Upper lobe of right lung (tissue), 1 donor: ENCODE measurements at regions not wholly inside any gene's neighbourhood (a gene's known extent, or its start where the extent isn't known, plus 50 kb on each side); places are given as distances from the start of the nearest gene placed in this dataset.

ENCODE experiments used
- ATAC-seq: fragments of 200-7000 bp; cut with Tn5 transposase; one replicate; pipeline ENCODE4 v1.9.1; 2020; ENCODE audit warnings: mild to moderate bottlenecking, moderate library complexity
- DNase-seq: peaks from one replicate; pipeline ENCODE4 v3.0.0-alpha.2; 2020
- H3K27ac ChIP-seq: fragments of 200-600 bp; one replicate; pipeline ENCODE4 v1.8.0; 2022
- H3K27me3 ChIP-seq: fragments of 200-600 bp; one replicate; pipeline ENCODE4 v1.8.0; 2022; ENCODE audit warnings: mild to moderate bottlenecking
- H3K36me3 ChIP-seq: fragments of 200-600 bp; one replicate; pipeline ENCODE4 v1.8.0; 2022
- H3K4me1 ChIP-seq: fragments of 200-600 bp; one replicate; pipeline ENCODE4 v1.8.0; 2022
- H3K4me3 ChIP-seq: fragments of 200-600 bp; one replicate; pipeline ENCODE4 v1.8.0; 2022; ENCODE audit warnings: mild to moderate bottlenecking
- H3K9me3 ChIP-seq: fragments of 200-600 bp; one replicate; pipeline ENCODE4 v1.8.0; 2022
- CTCF ChIP-seq: fragments of 200-600 bp; IDR thresholded peaks from one replicate; pipeline ENCODE4 v1.8.0; 2022; ENCODE audit warnings: antibody characterized with exemption
- intact Hi-C: fragments of 100-400 bp; cut with DNase I; formaldehyde crosslinking; loops from one replicate; pipeline ENCODE4 v1.11.0; 2022
- donor health status: DM: no; HTN: yes; CAD: no; lungs with severe emphysema.

GRCh38 chr18:68033466-68033865, 516.9 kb upstream of the DSEL start:
- Histone ChIP-seq H3K9me3 (no peaks in the 10 kb centered on the region), H3K27me3 (no peaks in the 10 kb centered on the region), H3K27ac (no peak overlapping the region), H3K4me1 (no peaks in the 10 kb centered on the region), H3K36me3 (no peaks in the 10 kb centered on the region), H3K4me3 (no peak overlapping the region)
- DNase-seq (no peak), ATAC-seq (no peak)
- TF ChIP-seq CTCF: no peak
- intact Hi-C loops: no loop called here

GRCh38 chr18:68024716-68025115, 508.2 kb upstream of the DSEL start:
- Histone ChIP-seq H3K4me3 (no peak overlapping the region), H3K27me3 (no peaks in the 10 kb centered on the region), H3K36me3 (no peaks in the 10 kb centered on the region), H3K27ac (no peak overlapping the region), H3K4me1 (no peaks in the 10 kb centered on the region), H3K9me3 (no peaks in the 10 kb centered on the region)
- ATAC-seq (no peak), DNase-seq (no peak)
- intact Hi-C loops: no loop called here
- no peak for TF ChIP-seq CTCF

- H3K36me3 ChIP-seq: no peaks in the 10 kb centered on the region
Measured at GRCh38 chr18:68017385-68017784, 500.9 kb upstream of the DSEL start.

GRCh38 chr18:67997496-67997895, 481.0 kb upstream of the DSEL start:
- Histone ChIP-seq H3K27me3 (no peaks in the 10 kb centered on the region), H3K9me3 (no peaks in the 10 kb centered on the region), H3K27ac (no peak overlapping the region), H3K4me1 (no peaks in the 10 kb centered on the region), H3K36me3 (no peaks in the 10 kb centered on the region), H3K4me3 (no peak overlapping the region)
- intact Hi-C loops: no loop called here
- DNase-seq (no peak), ATAC-seq (no peak)
- TF ChIP-seq CTCF: no peak

More at GRCh38 chr18:68017385-68017784, 500.9 kb upstream of the DSEL start:
- Histone ChIP-seq H3K9me3 (no peaks in the 10 kb centered on the region), H3K4me3 (no peak overlapping the region), H3K27me3 (no peaks in the 10 kb centered on the region), H3K27ac (no peak overlapping the region), H3K4me1 (no peaks in the 10 kb centered on the region)
- no peak for DNase-seq
- intact Hi-C loops: no loop called here
- ATAC-seq: no peak
- TF ChIP-seq CTCF: no peak

GRCh38 chr18:67995769-67996168, 479.2 kb upstream of the DSEL start:
- no peaks in the 10 kb centered on the region for H3K27me3 ChIP-seq
- H3K27ac ChIP-seq: no peak overlapping the region
- intact Hi-C loops: no loop called here
- H3K4me1 ChIP-seq: no peaks in the 10 kb centered on the region
- ATAC-seq: no peak
- no peaks in the 10 kb centered on the region for H3K9me3 ChIP-seq
- no peak overlapping the region for H3K4me3 ChIP-seq
- no peaks in the 10 kb centered on the region for H3K36me3 ChIP-seq
- TF ChIP-seq CTCF: no peak
- no peak for DNase-seq

GRCh38 chr18:67980241-67980640, 463.7 kb upstream of the DSEL start:
- ATAC-seq (no peak), DNase-seq (no peak)
- Histone ChIP-seq H3K9me3 (no peaks in the 10 kb centered on the region), H3K27ac (no peak overlapping the region), H3K27me3 (no peaks in the 10 kb centered on the region), H3K36me3 (no peaks in the 10 kb centered on the region), H3K4me1 (no peaks in the 10 kb centered on the region), H3K4me3 (no peak overlapping the region)
- intact Hi-C loops: no loop called here
- TF ChIP-seq CTCF: no peak
